Effector memory CD4-positive, alpha-beta T cell (primary cell): ENCODE measurements at regions not wholly inside any gene's neighbourhood (a gene's known extent, or its start where the extent isn't known, plus 50 kb on each side); places are given as distances from the start of the nearest gene placed in this dataset.

Source experiments
- DNase-seq, 3 donors: peaks; one replicate each; pipeline ENCODE4 v3.0.0-alpha.2; 2020
- H3K27ac ChIP-seq: 2 replicates; pipeline ENCODE4 v1.7.0; 2013; ENCODE audit warnings: mild to moderate bottlenecking, low read length, moderate library complexity; ENCODE audit not compliant: insufficient read depth, poor library complexity, severe bottlenecking
- H3K27me3 ChIP-seq: replicated peaks from 2 replicates; pipeline ENCODE4 v1.7.0; 2013; ENCODE audit warnings: mild to moderate bottlenecking, low read length; ENCODE audit not compliant: insufficient read depth, control insufficient read depth, poor library complexity, severe bottlenecking
- H3K36me3 ChIP-seq: 2 replicates; pipeline ENCODE4 v1.7.0; 2013; ENCODE audit warnings: mild to moderate bottlenecking, low read length, moderate library complexity; ENCODE audit not compliant: control insufficient read depth, insufficient read depth
- H3K4me1 ChIP-seq: 2 replicates; pipeline ENCODE4 v1.7.0; 2013; ENCODE audit warnings: low read length, mild to moderate bottlenecking; ENCODE audit not compliant: control insufficient read depth, insufficient read depth, poor library complexity, severe bottlenecking
- H3K4me3 ChIP-seq: 2 replicates; pipeline ENCODE4 v1.7.0; 2013; ENCODE audit warnings: low read length, low read depth, mild to moderate bottlenecking; ENCODE audit not compliant: insufficient read depth, poor library complexity, severe bottlenecking
- H3K9me3 ChIP-seq: 2 replicates; pipeline ENCODE4 v1.7.0; 2013; ENCODE audit warnings: mild to moderate bottlenecking, low read length, moderate library complexity; ENCODE audit not compliant: control insufficient read depth

DNA sequence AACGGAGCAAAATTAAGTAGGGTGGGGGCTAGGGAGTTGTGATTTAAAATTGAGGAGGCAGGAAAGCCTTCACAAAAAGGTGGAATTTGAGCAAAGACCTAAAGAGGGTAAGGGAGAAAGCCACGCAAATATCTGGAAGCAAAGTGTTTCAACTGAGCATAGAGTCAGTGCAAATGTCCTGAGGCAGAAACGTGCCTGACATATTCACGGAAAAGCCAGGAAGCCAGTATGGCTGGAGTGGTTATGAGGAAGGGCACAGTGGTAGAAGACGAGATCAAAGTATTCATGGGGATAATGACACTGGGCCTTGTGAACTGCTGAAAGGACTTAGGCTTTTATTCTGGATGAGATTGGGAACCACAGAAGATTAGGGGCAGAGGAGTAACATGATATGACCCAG lies 268.4 kb downstream of the MAN2A1 start:
- H3K27me3 ChIP-seq: no peaks in the 10 kb centered on the region
- no peak overlapping the region for H3K4me3 ChIP-seq
- H3K9me3 ChIP-seq: no peaks in the 10 kb centered on the region
- no peak for DNase-seq
- no peaks in the 10 kb centered on the region for H3K36me3 ChIP-seq
- H3K4me1 ChIP-seq: no peaks in the 10 kb centered on the region
- H3K27ac ChIP-seq: no peak overlapping the region

DNA sequence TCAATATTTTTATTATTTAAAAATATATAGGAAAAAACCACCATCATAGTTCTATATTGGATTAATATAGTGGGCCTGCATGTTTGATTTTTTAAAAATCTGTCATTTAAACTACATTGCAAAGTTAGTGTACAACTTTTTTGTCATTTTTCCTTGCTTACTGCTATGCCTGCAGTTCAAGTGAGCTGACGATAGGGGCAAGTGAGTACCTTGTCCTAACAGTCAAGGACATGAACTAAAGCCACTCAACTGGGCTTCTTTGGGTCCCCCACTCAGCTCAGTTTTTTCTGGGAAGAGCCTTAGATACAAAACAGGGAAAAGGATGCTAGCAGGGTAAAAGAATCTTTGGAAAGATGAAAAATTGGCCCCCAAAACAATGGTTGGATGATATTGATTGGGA lies 269.9 kb downstream of the MAN2A1 start:
- Histone ChIP-seq H3K27me3 (no peaks in the 10 kb centered on the region), H3K4me3 (no peak overlapping the region), H3K4me1 (no peaks in the 10 kb centered on the region), H3K9me3 (no peaks in the 10 kb centered on the region), H3K36me3 (no peaks in the 10 kb centered on the region), H3K27ac (no peak overlapping the region)
- no peak for DNase-seq

DNA sequence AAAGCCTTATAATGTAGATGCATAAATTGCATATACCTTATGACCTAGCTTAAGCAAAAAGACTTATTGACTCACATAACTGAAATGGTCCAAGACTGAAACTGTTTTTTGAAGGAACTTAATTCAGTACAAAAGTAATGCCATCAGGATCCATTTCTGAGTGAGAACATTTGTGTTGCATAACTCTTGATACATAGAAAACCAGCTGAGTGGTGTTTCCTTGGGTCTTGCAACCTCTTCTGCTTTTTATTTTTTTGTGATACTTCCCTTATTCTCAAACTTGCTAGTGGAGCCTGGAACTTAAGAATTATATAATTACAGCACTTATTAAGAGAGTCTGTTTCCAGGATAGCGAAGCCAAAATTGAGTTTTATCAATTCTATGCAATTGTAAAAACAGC lies 272.0 kb downstream of the MAN2A1 start:
- Histone ChIP-seq H3K4me3 (no peak overlapping the region), H3K36me3 (no peaks in the 10 kb centered on the region), H3K9me3 (no peaks in the 10 kb centered on the region), H3K27ac (no peak overlapping the region), H3K27me3 (no peaks in the 10 kb centered on the region), H3K4me1 (no peaks in the 10 kb centered on the region)
- DNase-seq: no peak

DNA sequence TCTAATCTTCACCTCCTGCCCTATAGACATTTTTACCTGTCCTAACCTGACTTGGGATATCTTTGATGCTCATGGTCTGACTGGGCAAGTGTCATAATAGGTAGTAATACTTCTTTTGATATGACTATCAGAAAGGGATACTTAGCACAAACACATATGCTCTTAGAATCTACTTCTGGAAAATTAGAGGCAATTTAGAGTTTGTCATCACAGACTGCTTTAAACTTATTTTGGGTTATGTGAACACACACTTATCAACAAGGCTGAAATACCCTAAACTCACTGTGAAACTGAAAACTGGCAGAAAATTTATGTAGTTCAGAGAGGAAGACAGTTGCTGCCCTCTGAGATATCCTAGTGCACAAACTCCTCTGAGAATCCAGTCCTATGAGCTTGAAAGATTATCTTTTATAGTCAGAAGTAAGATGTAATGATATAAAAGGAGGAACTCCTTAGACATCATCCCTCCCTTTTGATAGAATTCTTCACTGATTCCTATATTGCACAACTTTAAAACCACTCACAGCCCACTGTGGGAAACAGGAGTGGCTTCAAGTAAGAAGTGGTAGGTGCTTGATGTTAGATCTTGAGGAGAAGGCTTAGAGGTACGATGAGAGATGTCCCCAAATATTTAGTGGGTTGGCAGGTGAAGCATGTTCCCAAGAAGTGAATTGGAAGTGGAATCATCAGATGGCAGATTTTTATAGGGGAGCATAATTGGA lies 273.3 kb downstream of the MAN2A1 start:
- Histone ChIP-seq H3K27ac (no peak overlapping the region), H3K9me3 (no peaks in the 10 kb centered on the region), H3K4me1 (no peaks in the 10 kb centered on the region), H3K4me3 (no peak overlapping the region), H3K27me3 (no peaks in the 10 kb centered on the region), H3K36me3 (no peaks in the 10 kb centered on the region)
- DNase-seq: no peak

DNA sequence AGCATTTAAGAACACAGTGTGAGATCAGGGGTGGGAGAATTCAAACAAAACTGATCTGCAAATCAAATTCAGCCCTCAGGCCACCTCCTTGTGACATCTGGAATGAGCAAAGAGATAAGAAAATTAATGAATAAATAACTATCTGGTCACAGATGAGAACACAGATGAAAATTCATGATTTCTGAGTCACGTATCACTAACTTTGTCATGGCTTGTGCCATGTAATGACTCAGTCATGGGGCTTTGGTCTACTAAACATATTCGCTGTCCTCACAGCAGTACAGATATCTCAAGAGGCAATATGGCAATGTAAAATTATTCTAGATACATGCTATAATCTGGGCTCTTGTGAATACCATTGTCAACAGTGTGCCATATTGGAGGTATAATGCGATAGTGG lies 274.4 kb downstream of the MAN2A1 start:
- H3K4me3 ChIP-seq: no peak overlapping the region
- H3K36me3 ChIP-seq: no peaks in the 10 kb centered on the region
- no peaks in the 10 kb centered on the region for H3K4me1 ChIP-seq
- H3K27me3 ChIP-seq: no peaks in the 10 kb centered on the region
- no peak for DNase-seq
- no peak overlapping the region for H3K27ac ChIP-seq
- H3K9me3 ChIP-seq: no peaks in the 10 kb centered on the region

DNA sequence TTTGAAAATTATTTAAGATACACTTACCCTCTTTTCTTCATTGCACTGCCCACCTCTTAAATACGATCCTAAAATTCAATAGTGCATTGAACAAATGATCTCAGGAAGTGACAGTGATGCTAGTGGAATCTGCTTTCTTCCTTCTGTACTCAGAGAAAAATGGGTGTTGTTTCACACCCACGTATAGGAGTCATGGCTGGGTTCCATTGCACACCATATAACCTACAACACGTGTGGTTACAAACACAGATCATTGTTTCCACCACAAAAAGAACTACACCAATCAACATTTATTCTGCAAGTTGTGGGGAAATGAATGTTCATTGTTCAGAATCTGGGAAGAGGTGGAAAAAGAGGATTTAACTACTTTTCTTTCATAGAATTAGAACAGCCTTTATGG lies 275.9 kb downstream of the MAN2A1 start:
- Histone ChIP-seq H3K4me3 (no peak overlapping the region), H3K9me3 (no peaks in the 10 kb centered on the region), H3K4me1 (no peaks in the 10 kb centered on the region), H3K27ac (no peak overlapping the region), H3K27me3 (no peaks in the 10 kb centered on the region), H3K36me3 (no peaks in the 10 kb centered on the region)
- DNase-seq: no peak

DNA sequence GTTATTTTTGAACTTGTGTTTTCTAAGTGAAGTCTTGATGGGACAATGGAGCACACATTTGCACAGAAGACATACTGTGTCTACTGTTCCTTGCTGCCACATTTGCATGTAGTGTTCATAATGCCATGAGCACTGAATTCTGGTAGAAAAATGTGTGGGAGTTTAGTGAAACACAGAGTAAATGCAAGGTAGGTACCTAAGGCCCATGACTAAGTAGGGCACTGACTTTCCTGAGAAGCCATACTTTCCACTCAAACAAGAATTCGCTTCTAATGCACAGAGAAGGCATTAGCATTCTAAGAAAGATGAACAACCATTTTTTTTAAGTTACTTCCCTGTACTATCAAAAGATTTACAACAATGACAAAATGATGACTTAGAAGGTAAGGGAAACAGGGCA lies 282.2 kb downstream of the MAN2A1 start:
- Histone ChIP-seq H3K4me1 (no peaks in the 10 kb centered on the region), H3K36me3 (no peaks in the 10 kb centered on the region), H3K27ac (no peak overlapping the region), H3K4me3 (no peak overlapping the region), H3K27me3 (no peaks in the 10 kb centered on the region), H3K9me3 (no peaks in the 10 kb centered on the region)
- DNase-seq: no peak

DNA sequence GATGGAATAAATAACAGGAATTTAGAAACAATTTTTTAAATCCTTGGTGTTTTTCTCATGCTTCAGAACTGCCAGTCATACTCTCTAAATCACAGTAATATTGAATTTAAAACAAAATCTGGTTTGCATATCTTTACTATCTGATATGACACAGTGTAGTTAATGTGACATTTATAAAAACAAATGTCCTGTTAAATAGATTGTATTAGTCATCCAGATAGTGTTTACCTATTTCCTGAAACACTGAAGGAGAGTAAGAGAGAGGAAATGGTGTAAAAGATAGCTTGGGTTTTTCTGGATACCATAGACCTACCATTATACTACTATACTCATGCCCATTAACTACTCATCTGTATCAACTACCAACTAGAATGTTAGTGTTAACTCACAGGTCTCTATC lies 292.3 kb downstream of the MAN2A1 start:
- DNase-seq: no peak
- Histone ChIP-seq H3K27ac (no peak overlapping the region), H3K4me1 (no peaks in the 10 kb centered on the region), H3K27me3 (no peaks in the 10 kb centered on the region), H3K36me3 (no peaks in the 10 kb centered on the region), H3K4me3 (no peak overlapping the region), H3K9me3 (no peaks in the 10 kb centered on the region)

DNA sequence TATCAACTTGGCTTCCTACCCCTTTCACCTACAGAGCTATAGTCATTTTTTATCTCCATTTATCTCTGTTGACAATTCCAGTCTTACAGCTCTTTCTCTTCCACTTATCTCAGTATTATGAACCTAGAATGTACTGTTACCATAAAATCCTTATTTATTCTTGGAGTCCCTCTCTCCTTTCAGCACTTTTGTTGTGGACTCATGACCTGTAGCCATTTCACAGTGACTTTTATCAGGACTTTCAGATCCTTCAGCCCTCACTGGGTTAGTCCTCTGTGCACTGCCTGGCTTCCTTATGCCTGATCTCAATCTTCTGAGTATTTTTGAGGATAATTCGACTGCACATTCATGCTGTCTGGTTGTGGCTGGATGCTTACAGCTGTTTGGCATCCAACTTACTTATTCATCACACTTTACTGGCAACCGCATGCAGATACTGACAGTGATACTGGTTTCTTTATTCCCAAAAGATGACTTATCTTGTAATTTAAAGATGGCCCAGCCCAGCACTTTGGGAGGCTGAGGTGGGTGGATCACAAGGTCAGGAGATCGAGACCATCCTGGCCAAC lies 293.3 kb downstream of the MAN2A1 start:
- H3K9me3 ChIP-seq: no peaks in the 10 kb centered on the region
- H3K4me1 ChIP-seq: no peaks in the 10 kb centered on the region
- no peaks in the 10 kb centered on the region for H3K27me3 ChIP-seq
- H3K36me3 ChIP-seq: no peaks in the 10 kb centered on the region
- no peak for DNase-seq
- H3K4me3 ChIP-seq: no peak overlapping the region
- no peak overlapping the region for H3K27ac ChIP-seq

DNA sequence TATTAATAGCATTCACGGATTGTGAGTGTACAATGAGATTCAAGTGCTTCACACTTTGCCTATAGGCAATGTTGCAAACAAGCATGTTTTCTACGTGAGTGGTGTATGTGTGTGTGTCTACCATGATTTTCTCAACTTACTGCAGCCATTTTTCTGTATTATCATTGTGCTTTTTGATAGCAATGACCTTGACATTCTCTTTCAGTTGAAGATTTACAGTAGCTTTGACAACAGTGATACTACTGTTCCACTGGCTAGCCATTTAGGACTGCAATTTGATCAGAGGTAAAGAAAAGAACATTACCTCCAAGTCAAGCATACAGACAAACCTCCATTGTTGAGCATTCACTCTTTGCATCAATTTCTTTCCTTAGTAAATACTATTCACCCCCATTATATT lies 297.0 kb downstream of the MAN2A1 start:
- DNase-seq: no peak
- H3K9me3 ChIP-seq: no peaks in the 10 kb centered on the region

More for the DNA sequence above, 297.0 kb downstream of the MAN2A1 start:
- Histone ChIP-seq H3K27ac (no peak overlapping the region), H3K27me3 (no peaks in the 10 kb centered on the region), H3K4me3 (no peak overlapping the region), H3K4me1 (no peaks in the 10 kb centered on the region), H3K36me3 (no peaks in the 10 kb centered on the region)
